Esophagus muscularis mucosa (tissue), 4 donors: ENCODE measurements at regions not wholly inside any gene's neighbourhood (a gene's known extent, or its start where the extent isn't known, plus 50 kb on each side); places are given as distances from the start of the nearest gene placed in this dataset.

Experiments used
- EP300 ChIP-seq: sonication (generic); formaldehyde crosslinking; IDR thresholded peaks from one replicate; pipeline ENCODE4 v1.6.1; 2017; ENCODE audit warnings: antibody characterized with exemption
- POLR2A ChIP-seq: fragments of 450-650 bp; IDR thresholded peaks from one replicate; pipeline ENCODE4 v1.6.1; 2017; ENCODE audit warnings: antibody characterized with exemption, moderate library complexity, mild to moderate bottlenecking, low read depth
- POLR2AphosphoS5 ChIP-seq, 2 donors: sonication (generic); formaldehyde crosslinking; IDR thresholded peaks; one replicate each; pipeline ENCODE4 v1.6.1; 2017; ENCODE audit warnings: antibody characterized with exemption in 2 of 2
- TF ChIP-seq, protein P1 (sequence below), 3 experiments: fragments of 200-600 bp in 2 of 3; fragments of 450-650 bp in 1 of 3; sonication (generic) in 2 of 3; IDR thresholded peaks; one replicate each; pipeline ENCODE4 v1.5.1; 2017 to 2019; ENCODE audit warnings: antibody characterized with exemption in 3 of 3, mild to moderate bottlenecking in 2 of 3, moderate library complexity in 1 of 3

DNA sequence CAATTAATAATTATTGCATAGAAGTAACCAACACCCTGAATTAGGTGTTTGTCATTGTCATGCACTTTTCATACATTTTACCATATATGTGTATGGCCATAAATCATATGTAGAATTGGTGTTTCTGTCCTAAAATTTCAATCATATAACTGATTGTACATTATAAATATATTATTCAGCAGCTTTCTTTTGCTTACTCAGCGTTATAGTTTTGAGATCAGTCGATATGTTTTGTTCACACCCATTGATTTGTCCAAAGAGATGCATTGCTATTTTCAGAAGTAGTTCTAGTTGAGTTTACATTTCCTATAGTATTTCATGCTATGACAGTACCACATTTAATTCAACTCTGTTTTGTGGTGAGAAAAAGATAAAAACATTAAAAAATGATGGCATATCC, 50.5 kb upstream of the PARP4 start:
- TF ChIP-seq POLR2A (no peak), EP300 (no peak), POLR2AphosphoS5 (IDR thresholded peaks at IDR 0.05) (no peak)
- TF ChIP-seq, protein P1, sequence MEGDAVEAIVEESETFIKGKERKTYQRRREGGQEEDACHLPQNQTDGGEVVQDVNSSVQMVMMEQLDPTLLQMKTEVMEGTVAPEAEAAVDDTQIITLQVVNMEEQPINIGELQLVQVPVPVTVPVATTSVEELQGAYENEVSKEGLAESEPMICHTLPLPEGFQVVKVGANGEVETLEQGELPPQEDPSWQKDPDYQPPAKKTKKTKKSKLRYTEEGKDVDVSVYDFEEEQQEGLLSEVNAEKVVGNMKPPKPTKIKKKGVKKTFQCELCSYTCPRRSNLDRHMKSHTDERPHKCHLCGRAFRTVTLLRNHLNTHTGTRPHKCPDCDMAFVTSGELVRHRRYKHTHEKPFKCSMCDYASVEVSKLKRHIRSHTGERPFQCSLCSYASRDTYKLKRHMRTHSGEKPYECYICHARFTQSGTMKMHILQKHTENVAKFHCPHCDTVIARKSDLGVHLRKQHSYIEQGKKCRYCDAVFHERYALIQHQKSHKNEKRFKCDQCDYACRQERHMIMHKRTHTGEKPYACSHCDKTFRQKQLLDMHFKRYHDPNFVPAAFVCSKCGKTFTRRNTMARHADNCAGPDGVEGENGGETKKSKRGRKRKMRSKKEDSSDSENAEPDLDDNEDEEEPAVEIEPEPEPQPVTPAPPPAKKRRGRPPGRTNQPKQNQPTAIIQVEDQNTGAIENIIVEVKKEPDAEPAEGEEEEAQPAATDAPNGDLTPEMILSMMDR (IDR thresholded peaks at IDR 0.05): no peak
